Thymus (tissue), 11 donors: ENCODE measurements at regions not wholly inside any gene's neighbourhood (a gene's known extent, or its start where the extent isn't known, plus 50 kb on each side); places are given as distances from the start of the nearest gene placed in this dataset.
"Not testable (repeated sequence)": the region's sequence is repeated elsewhere in the genome, so short reads cannot be mapped to it uniquely, and the experiment has no call there.

ENCODE experiments used
- DNase-seq, 9 donors: peaks; one replicate each; pipeline ENCODE4 v3.0.0-alpha.2; 2013; ENCODE audit warnings: low spot score in 9 of 9, low read depth in 6 of 9, missing footprints in 1 of 9
- H3K27ac ChIP-seq, 2 donors: one replicate each; pipeline ENCODE4 v1.5.1; 2013; ENCODE audit warnings: control low read depth in 1 of 2, low read depth in 1 of 2, low read length in 1 of 2, mild to moderate bottlenecking in 1 of 2, moderate library complexity in 1 of 2
- H3K27me3 ChIP-seq, 2 donors: one replicate each; pipeline ENCODE4 v1.5.1; 2013; ENCODE audit warnings: low read length in 1 of 2; ENCODE audit not compliant: control insufficient read depth in 2 of 2, insufficient read depth in 1 of 2
- H3K36me3 ChIP-seq, 2 donors: one replicate each; pipeline ENCODE4 v1.5.1; 2013; ENCODE audit warnings: low read length in 1 of 2, mild to moderate bottlenecking in 1 of 2, moderate library complexity in 1 of 2; ENCODE audit not compliant: control insufficient read depth in 2 of 2, insufficient read depth in 2 of 2
- H3K4me1 ChIP-seq, 2 donors: one replicate each; pipeline ENCODE4 v1.5.1; 2013; ENCODE audit warnings: low read length in 2 of 2; ENCODE audit not compliant: control insufficient read depth in 2 of 2, insufficient read depth in 2 of 2
- H3K4me3 ChIP-seq, 2 donors: one replicate each; pipeline ENCODE4 v1.5.1; 2013; ENCODE audit warnings: low read length in 2 of 2, control low read depth in 1 of 2, mild to moderate bottlenecking in 1 of 2
- H3K9me3 ChIP-seq, 2 donors: one replicate each; pipeline ENCODE4 v1.5.1; 2013; ENCODE audit warnings: low read length in 1 of 2, mild to moderate bottlenecking in 1 of 2; ENCODE audit not compliant: control insufficient read depth in 2 of 2, insufficient read depth in 1 of 2
- WGBS: extraction: QIAGEN DNeasy Blood & Tissue Kit; methylation state at CpG from one replicate; pipeline ENCODE4 v1.1.7; 2013; 5-methylcytosine and 5-hydroxymethylcytosine counted together
- donor health status: healthy.

- Histone ChIP-seq H3K27me3 (no peaks in the 10 kb centered on the region), H3K36me3 (no peaks in the 10 kb centered on the region), H3K4me1 (no peaks in the 10 kb centered on the region), H3K4me3 (no peak overlapping the region), H3K9me3 (peaks cover 0 to 11% of the 10 kb centered on the region in 2 donors), H3K27ac (no peak overlapping the region)
- DNase-seq: no peak
Measured at GRCh38 chr5:104045987-104046386, 483.4 kb upstream of the NUDT12 start.

DNA sequence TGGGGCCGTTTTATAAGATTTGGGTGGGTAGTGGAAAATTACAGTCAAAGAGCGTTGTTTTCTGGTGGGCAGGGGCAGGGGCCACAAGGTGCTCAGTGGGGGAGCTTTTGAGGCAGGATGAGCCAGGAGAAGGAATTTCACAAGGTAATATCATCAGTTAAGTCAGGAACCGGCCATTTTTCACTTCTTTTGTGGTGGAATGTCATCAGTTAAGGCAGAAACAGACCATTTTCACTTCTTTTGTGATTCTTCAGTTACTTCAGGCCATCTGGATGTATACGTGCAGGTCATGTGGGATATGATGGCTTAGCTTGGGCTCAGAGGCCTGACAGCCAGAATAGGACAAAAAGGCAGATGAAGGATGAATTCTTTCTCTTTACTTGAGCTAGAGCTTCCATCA is 477.3 kb upstream of the NUDT12 start:
- not testable (repeated sequence) for H3K9me3 ChIP-seq, H3K27me3 ChIP-seq, H3K27ac ChIP-seq, H3K4me3 ChIP-seq, H3K36me3 ChIP-seq, DNase-seq, H3K4me1 ChIP-seq
- 83% methylated on average over 4 of the region's 4 CpGs for whole genome bisulfite sequencing

DNA sequence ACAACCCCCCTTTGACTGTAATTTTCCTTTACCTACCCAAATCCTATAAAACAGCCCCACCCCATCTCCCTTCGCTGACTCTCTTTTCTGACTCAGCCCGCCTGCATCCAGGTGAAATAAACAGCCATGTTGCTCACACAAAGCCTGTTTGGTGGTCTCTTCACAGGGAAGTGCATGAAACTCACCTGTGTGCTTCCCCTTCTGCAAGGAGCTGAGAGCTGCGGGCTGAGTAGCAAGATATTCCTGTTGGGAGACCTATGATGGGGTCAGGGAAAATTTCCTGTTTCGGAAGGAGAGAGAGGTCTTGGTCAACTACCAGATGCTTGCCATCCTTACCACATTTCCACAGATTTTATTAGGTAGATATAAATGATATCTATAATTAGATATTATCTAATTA is 474.5 kb upstream of the NUDT12 start:
- not testable (repeated sequence) for H3K27ac ChIP-seq, H3K9me3 ChIP-seq, H3K4me3 ChIP-seq, H3K36me3 ChIP-seq, H3K4me1 ChIP-seq, DNase-seq, H3K27me3 ChIP-seq
- 94% methylated on average over 4 of the region's 4 CpGs for WGBS

- H3K9me3 ChIP-seq: not testable (repeated sequence)
Measured at GRCh38 chr5:104033186-104033585, 470.6 kb upstream of the NUDT12 start.

GRCh38 chr5:104024538-104024937 is 461.9 kb upstream of the NUDT12 start:
- DNase-seq: no peak
- 92% methylated on average over 5 of the region's 5 CpGs for WGBS

More at GRCh38 chr5:104033186-104033585, 470.6 kb upstream of the NUDT12 start:
- not testable (repeated sequence) for H3K36me3 ChIP-seq, H3K27ac ChIP-seq, H3K4me1 ChIP-seq, DNase-seq, H3K27me3 ChIP-seq, H3K4me3 ChIP-seq
- WGBS: 59% methylated on average over 4 of the region's 4 CpGs

GRCh38 chr5:104023739-104024138 is 461.1 kb upstream of the NUDT12 start:
- Histone ChIP-seq H3K27ac (no peak overlapping the region), H3K27me3 (no peaks in the 10 kb centered on the region), H3K4me1 (no peaks in the 10 kb centered on the region), H3K9me3 (peaks cover 0 to 6% of the 10 kb centered on the region in 2 donors), H3K36me3 (no peaks in the 10 kb centered on the region), H3K4me3 (no peak overlapping the region)
- WGBS: 88% methylated on average over 2 of the region's 2 CpGs
- DNase-seq: no peak

More at GRCh38 chr5:104024538-104024937, 461.9 kb upstream of the NUDT12 start:
- no peaks in the 10 kb centered on the region for H3K27me3 ChIP-seq
- H3K9me3 ChIP-seq: peaks cover 0 to 6% of the 10 kb centered on the region in 2 donors
- no peaks in the 10 kb centered on the region for H3K4me1 ChIP-seq
- H3K36me3 ChIP-seq: no peaks in the 10 kb centered on the region
- H3K4me3 ChIP-seq: no peak overlapping the region
- no peak overlapping the region for H3K27ac ChIP-seq

GRCh38 chr5:104019956-104020355 is 457.4 kb upstream of the NUDT12 start:
- 89% methylated on average over 2 of the region's 2 CpGs for WGBS
- H3K27me3 ChIP-seq: no peaks in the 10 kb centered on the region
- no peak overlapping the region for H3K27ac ChIP-seq
- peaks cover 0 to 6% of the 10 kb centered on the region in 2 donors for H3K9me3 ChIP-seq
- no peaks in the 10 kb centered on the region for H3K4me1 ChIP-seq
- H3K4me3 ChIP-seq: no peak overlapping the region
- DNase-seq: no peak
- no peaks in the 10 kb centered on the region for H3K36me3 ChIP-seq

- H3K36me3 ChIP-seq: no peaks in the 10 kb centered on the region
- H3K27ac ChIP-seq: no peak overlapping the region
- no peak for DNase-seq
- H3K4me1 ChIP-seq: no peaks in the 10 kb centered on the region
- H3K9me3 ChIP-seq: no peaks in the 10 kb centered on the region
- H3K4me3 ChIP-seq: no peak overlapping the region
- H3K27me3 ChIP-seq: no peaks in the 10 kb centered on the region
Measured at GRCh38 chr5:104018299-104018698, 455.7 kb upstream of the NUDT12 start.

GRCh38 chr5:104016646-104017045 is 454.1 kb upstream of the NUDT12 start:
- no peak for DNase-seq
- Histone ChIP-seq H3K27ac (no peak overlapping the region), H3K27me3 (no peaks in the 10 kb centered on the region), H3K36me3 (no peaks in the 10 kb centered on the region), H3K9me3 (no peaks in the 10 kb centered on the region), H3K4me3 (no peak overlapping the region), H3K4me1 (no peaks in the 10 kb centered on the region)
- 87% methylated on average over 3 of the region's 3 CpGs for WGBS

GRCh38 chr5:104015765-104016164 is 453.2 kb upstream of the NUDT12 start:
- Histone ChIP-seq H3K4me3 (no peak overlapping the region), H3K36me3 (no peaks in the 10 kb centered on the region), H3K27me3 (no peaks in the 10 kb centered on the region), H3K9me3 (no peaks in the 10 kb centered on the region), H3K27ac (no peak overlapping the region), H3K4me1 (no peaks in the 10 kb centered on the region)
- no peak for DNase-seq
- 86% methylated on average over 2 of the region's 2 CpGs for WGBS
